Loucy (cell line): ENCODE measurements at regions not wholly inside any gene's neighbourhood (a gene's known extent, or its start where the extent isn't known, plus 50 kb on each side); places are given as distances from the start of the nearest gene placed in this dataset.

ENCODE experiments used
- EZH2phosphoT487 ChIP-seq: fragments of 200-600 bp; IDR thresholded peaks from 2 replicates; pipeline ENCODE4 v1.6.1; 2018; ENCODE audit warnings: antibody characterized with exemption, mild to moderate bottlenecking, moderate library complexity, borderline replicate concordance
- TF ChIP-seq, protein P1 (sequence below): fragments of 200-600 bp; sonication (generic); conservative IDR thresholded peaks from 2 replicates; pipeline ENCODE4 v1.5.1; 2014; ENCODE audit warnings: mild to moderate bottlenecking, antibody characterized with exemption, low read length

DNA sequence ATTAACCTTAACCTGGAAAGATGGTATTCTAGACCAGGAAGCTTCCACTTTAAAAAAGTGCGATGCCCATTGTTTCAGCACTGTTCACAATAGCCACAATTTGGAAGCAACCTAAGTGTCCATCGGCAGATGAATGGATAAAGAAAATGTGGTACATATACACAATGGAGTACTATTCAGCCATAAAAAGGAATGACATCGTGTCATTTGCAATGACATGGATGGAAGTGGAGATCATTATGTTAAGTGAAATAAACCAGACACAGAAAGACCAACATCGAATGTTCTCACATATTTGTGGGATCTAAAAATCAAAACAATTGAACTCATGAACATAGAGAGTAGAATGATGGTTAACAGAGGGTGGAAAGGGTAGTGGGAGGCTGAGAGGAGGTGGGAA is 94.2 kb downstream of the NR2F2 start:
- TF ChIP-seq, protein P1, sequence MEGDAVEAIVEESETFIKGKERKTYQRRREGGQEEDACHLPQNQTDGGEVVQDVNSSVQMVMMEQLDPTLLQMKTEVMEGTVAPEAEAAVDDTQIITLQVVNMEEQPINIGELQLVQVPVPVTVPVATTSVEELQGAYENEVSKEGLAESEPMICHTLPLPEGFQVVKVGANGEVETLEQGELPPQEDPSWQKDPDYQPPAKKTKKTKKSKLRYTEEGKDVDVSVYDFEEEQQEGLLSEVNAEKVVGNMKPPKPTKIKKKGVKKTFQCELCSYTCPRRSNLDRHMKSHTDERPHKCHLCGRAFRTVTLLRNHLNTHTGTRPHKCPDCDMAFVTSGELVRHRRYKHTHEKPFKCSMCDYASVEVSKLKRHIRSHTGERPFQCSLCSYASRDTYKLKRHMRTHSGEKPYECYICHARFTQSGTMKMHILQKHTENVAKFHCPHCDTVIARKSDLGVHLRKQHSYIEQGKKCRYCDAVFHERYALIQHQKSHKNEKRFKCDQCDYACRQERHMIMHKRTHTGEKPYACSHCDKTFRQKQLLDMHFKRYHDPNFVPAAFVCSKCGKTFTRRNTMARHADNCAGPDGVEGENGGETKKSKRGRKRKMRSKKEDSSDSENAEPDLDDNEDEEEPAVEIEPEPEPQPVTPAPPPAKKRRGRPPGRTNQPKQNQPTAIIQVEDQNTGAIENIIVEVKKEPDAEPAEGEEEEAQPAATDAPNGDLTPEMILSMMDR = no peak
- TF ChIP-seq EZH2phosphoT487 = no peak
